ENCODE measurements at regions not wholly inside any gene's neighbourhood (a gene's known extent, or its start where the extent isn't known, plus 50 kb on each side); places are given as distances from the start of the nearest gene placed in this dataset.

GRCh38 chr4:147003956-147004809 lies 58.5 kb upstream of the TTC29 start (continued):
- TF ChIP-seq ATF2 (IDR thresholded peaks at IDR 0.05; ENCODE audit: low read length) (no peak), CREB1 (IDR thresholded peaks at IDR 0.05) (no peak)
